GM19324 (cell line): ENCODE measurements at regions not wholly inside any gene's neighbourhood (a gene's known extent, or its start where the extent isn't known, plus 50 kb on each side); places are given as distances from the start of the nearest gene placed in this dataset.

Experiments used
- ATAC-seq: cut with Tn5 transposase; IDR thresholded peaks from one replicate; pipeline ENCODE4 v1.9.1; 2021; ENCODE audit warnings: mild to moderate bottlenecking, moderate library complexity; ENCODE audit not compliant: unreplicated experiment, low FRiP score

- ATAC-seq = no peak
These were observed 390.4 kb downstream of the CMPK2 start for GRCh38 chr2:6475155-6475940.

- no peak for ATAC-seq
These were observed 385.2 kb downstream of the CMPK2 start for GRCh38 chr2:6480514-6480913.

GRCh38 chr2:6482256-6482655, 383.5 kb downstream of the CMPK2 start:
- ATAC-seq = no peak

- no peak for ATAC-seq
These were observed 377.9 kb downstream of the CMPK2 start for GRCh38 chr2:6487765-6488164.

GRCh38 chr2:6492573-6492972, 373.1 kb downstream of the CMPK2 start:
- ATAC-seq = no peak

GRCh38 chr2:6493266-6493665, 372.4 kb downstream of the CMPK2 start:
- no peak for ATAC-seq

- ATAC-seq = no peak
These were observed 372.0 kb downstream of the CMPK2 start for GRCh38 chr2:6493669-6494068.

GRCh38 chr2:6495466-6495865, 370.2 kb downstream of the CMPK2 start:
- no peak for ATAC-seq

- no peak for ATAC-seq
These were observed 369.3 kb downstream of the CMPK2 start for GRCh38 chr2:6496376-6496775.

GRCh38 chr2:6497048-6497447, 368.7 kb downstream of the CMPK2 start:
- ATAC-seq = no peak

- ATAC-seq = no peak
These were observed 366.9 kb downstream of the CMPK2 start for GRCh38 chr2:6498841-6499240.

- no peak for ATAC-seq
These were observed 366.0 kb downstream of the CMPK2 start for GRCh38 chr2:6499691-6500090.

GRCh38 chr2:6506361-6506794, 359.3 kb downstream of the CMPK2 start:
- ATAC-seq = no peak

- ATAC-seq = no peak
These were observed 358.8 kb downstream of the CMPK2 start for GRCh38 chr2:6506859-6507258.

- ATAC-seq = no peak
These were observed 355.2 kb downstream of the CMPK2 start for GRCh38 chr2:6510532-6510931.

- no peak for ATAC-seq
These were observed 353.1 kb downstream of the CMPK2 start for GRCh38 chr2:6512589-6512988.

- ATAC-seq = no peak
These were observed 349.0 kb downstream of the CMPK2 start for GRCh38 chr2:6516674-6517073.

- no peak for ATAC-seq
These were observed 347.3 kb downstream of the CMPK2 start for GRCh38 chr2:6518361-6518760.

GRCh38 chr2:6523476-6523875, 342.2 kb downstream of the CMPK2 start:
- ATAC-seq = no peak

GRCh38 chr2:6524691-6525474, 340.8 kb downstream of the CMPK2 start:
- no peak for ATAC-seq

- no peak for ATAC-seq
These were observed 340.2 kb downstream of the CMPK2 start for GRCh38 chr2:6525475-6525964.
